ENCODE measurements at regions not wholly inside any gene's neighbourhood (a gene's known extent, or its start where the extent isn't known, plus 50 kb on each side); places are given as distances from the start of the nearest gene placed in this dataset.
A peak's percentile ranks its signal among the peaks of the same experiment; 100 is the strongest.
"Not testable (repeated sequence)": the region's sequence is repeated elsewhere in the genome, so short reads cannot be mapped to it uniquely, and the experiment has no call there.

- no peak for DNase-seq
Measured at GRCh38 chr10:78419481-78420265, 386.0 kb downstream of the RPS24 start.

GRCh38 chr10:78420946-78421735, 387.5 kb downstream of the RPS24 start:
- DNase-seq = no peak

DNA sequence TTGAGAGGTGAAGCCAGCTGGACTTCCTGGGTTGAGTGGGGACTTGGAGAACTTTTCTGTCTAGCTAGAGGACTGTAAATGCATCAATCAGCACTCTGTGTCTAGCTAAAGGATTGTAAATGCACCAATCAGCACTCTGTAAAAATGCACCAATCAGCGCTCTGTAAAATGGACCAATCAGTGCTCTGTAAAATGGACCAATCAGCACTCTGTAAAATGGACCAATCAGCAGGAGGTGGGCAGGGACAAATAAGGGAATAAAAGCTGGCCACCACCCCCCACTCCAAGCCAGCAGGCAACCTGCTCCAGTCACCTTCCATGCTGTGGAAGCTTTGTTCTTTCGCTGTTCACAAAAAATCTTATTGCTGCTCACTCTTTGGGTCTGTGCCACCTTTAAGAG, 390.4 kb downstream of the RPS24 start:
- not testable (repeated sequence) for DNase-seq

GRCh38 chr10:78424723-78425122, 391.1 kb downstream of the RPS24 start:
- no peak for DNase-seq

- no peak for DNase-seq
Measured at GRCh38 chr10:78426181-78426580, 392.5 kb downstream of the RPS24 start.

- DNase-seq = no peak
Measured at GRCh38 chr10:78427497-78428031, 393.9 kb downstream of the RPS24 start.

- DNase-seq = no peak
Measured at GRCh38 chr10:78428579-78428978, 394.9 kb downstream of the RPS24 start.

- DNase-seq = no peak
Measured at GRCh38 chr10:78429984-78430383, 396.3 kb downstream of the RPS24 start.

DNA sequence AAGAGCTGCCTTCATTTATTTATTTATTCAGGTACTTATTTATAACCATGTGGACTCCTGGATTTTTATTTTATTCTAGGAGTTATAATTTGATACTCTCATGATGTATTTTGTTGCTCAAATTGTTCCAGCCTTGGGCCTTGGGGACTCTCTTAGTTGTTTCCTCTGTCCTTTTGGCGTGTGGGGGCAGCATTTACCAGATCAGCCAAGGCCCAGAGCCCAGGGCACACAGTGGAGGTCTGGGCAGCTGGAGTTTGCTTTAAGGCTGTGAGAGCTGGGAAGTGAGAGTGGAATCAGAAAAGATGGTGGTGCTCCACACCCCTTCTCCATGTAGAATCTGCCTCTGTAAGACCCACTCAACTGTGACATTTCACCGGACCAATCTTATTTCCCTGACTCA, 398.9 kb downstream of the RPS24 start:
- DNase-seq = no peak

GRCh38 chr10:78433076-78433595, 399.5 kb downstream of the RPS24 start:
- no peak for DNase-seq

GRCh38 chr10:78433766-78434535, 400.3 kb downstream of the RPS24 start:
- DNase-seq = peak; percentile 13

- DNase-seq = no peak
Measured at GRCh38 chr10:78434886-78435285, 401.2 kb downstream of the RPS24 start.

GRCh38 chr10:78435484-78436221, 402.0 kb downstream of the RPS24 start:
- DNase-seq = no peak

DNA sequence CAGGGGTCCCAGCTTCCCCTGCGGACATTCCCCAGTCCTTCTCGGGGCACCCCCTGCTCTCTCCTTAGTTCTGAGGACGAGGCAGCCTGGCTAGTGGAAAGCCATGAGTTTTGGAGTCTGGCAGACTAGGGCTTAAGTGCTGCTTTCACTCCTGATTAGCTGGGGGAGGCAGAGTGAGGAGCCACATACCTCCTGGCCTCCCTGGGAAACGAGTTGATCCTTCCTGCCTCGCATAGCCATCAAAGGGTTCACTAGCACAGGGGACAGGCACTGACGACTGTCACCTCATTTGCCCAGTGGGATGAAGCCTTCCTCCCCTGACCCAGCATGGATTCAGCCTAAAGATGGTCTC, 402.5 kb downstream of the RPS24 start:
- DNase-seq = no peak

- DNase-seq = no peak
Measured at GRCh38 chr10:78436706-78437406, 403.2 kb downstream of the RPS24 start.

GRCh38 chr10:78437407-78437768, 403.7 kb downstream of the RPS24 start:
- DNase-seq = no peak

- DNase-seq = no peak
Measured at GRCh38 chr10:78437998-78438906, 404.6 kb downstream of the RPS24 start.

DNA sequence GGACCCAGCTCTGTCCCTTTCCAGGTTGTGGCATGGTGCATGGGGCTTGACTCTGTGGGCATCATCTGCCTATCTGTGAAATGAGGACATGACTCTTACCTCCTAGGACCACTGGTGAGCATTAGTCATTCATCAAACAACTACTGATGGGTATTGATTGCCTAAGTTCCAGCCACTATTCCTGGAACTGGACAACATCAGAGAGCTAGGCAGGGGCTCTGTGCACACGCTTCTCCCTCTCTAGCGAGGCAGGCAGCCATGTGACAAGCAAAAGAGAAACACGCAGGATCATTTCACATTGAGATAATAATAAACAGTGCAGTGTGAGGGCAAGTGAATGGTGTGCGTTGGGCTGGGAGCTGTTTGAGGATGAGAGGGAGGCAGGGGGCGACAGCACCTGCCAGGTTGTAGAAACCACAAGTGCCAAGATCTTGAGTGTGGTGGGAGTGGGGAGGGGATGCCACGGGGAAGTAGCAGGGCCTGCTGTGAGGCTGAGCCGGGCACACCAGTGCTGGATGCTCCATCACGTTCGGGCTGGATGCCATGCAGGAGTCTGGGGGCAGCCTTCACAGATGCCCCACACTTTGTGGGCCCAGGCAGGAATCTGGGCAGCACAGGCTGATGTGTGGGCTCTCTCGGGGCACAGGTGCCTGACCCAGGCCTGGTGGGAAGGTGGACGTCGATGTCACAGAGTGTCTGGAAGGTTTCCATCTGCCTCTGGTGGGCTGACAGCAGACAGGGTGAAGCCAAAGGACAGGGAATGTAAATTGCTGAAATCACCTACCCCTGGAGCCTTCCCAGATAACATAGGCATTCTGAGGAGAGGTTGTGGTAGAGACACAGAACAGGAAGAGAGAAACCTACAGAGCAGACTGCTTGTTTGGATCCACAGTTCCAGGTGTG, 405.5 kb downstream of the RPS24 start:
- no peak for DNase-seq

DNA sequence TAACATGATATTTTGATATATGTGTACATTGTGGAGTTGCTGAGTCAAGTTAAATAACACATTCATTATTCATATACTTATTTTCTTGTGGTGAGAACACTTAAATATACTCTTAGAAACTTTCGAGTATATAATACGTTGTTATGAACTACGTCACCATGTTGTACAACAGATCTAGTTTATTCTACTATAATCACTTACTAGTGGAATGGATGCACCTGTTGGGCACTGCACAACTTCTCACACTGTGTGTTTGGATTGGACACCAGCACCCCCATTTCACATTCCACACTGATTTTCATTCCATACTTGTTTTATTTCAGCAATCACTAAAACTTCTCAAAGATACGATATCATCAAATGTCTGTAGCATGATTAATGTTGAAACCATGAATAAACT, 407.3 kb downstream of the RPS24 start:
- DNase-seq = no peak

DNA sequence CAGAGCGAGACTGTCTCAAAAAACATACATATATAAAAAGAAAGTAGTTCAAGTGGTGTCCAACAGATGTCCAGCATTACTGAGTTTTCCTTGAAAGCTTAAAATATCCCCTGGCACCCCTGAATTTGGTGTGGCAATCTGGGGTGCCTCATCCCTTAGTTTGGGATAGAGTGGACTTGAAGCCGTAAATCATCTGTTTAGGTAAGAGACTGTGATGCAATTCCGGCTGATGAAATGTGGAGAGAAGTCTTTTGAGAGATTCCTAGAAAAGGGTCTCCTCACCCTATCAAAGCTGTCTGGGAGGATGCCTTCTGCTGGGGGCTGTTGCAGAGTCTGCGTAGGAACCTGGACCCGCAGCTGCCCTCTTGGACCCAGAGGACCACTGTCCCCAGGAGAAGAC, 408.0 kb downstream of the RPS24 start:
- DNase-seq = no peak

Data from NCI-H524 treated with DMSO at 0.1 percent for 48 hours (cell line).